B cell (primary cell): ENCODE measurements at regions not wholly inside any gene's neighbourhood (a gene's known extent, or its start where the extent isn't known, plus 50 kb on each side); places are given as distances from the start of the nearest gene placed in this dataset.
A peak's percentile ranks its signal among the peaks of the same experiment; 100 is the strongest.

Experiments used
- ATAC-seq: fragments of 200-7000 bp; cut with Tn5 transposase; one replicate; pipeline ENCODE4 v1.10.0; 2021; ENCODE audit warnings: low read depth, mild to moderate bottlenecking, moderate number of reproducible peaks, moderate library complexity
- CTCF ChIA-PET: fragments of 350-600 bp; sonication (Branson Sonifier 250); formaldehyde crosslinking; loops from one replicate; lab custom pipeline; 2021; ENCODE audit warnings: antibody characterized with exemption, inconsistent platforms; lab: Charles Lee
- POLR2A ChIA-PET: fragments of 350-600 bp; sonication (Branson Sonifier 250); formaldehyde crosslinking; loops from one replicate; lab custom pipeline; 2021; ENCODE audit warnings: antibody characterized with exemption; lab: Charles Lee
- DNase-seq: peaks from one replicate; pipeline ENCODE4 v3.0.0; 2013
- H2AFZ ChIP-seq: 2 replicates; pipeline ENCODE4 v1.6.1; 2012; ENCODE audit warnings: mild to moderate bottlenecking, low read depth, low read length; ENCODE audit not compliant: insufficient read depth, poor library complexity, severe bottlenecking
- H3K27ac ChIP-seq, 2 donors: 1 replicate in 1 of 2; 2 replicates in 1 of 2; pipeline ENCODE4 v1.5.1; 2012 to 2013; ENCODE audit warnings: low read length in 2 of 2, mild to moderate bottlenecking in 2 of 2, moderate library complexity in 1 of 2
- H3K27me3 ChIP-seq, 4 experiments: fragments of 200-600 bp in 1 of 4; sonication (generic) in 1 of 4; replicated peaks in 1 of 4; 1 replicate in 2 of 4; 2 replicates in 2 of 4; pipeline versions ENCODE4 v1.6.1 to v1.7.0; 2013 to 2016; ENCODE audit warnings: low read length in 3 of 4, mild to moderate bottlenecking in 2 of 4, mixed read lengths in 1 of 4, moderate library complexity in 1 of 4; ENCODE audit not compliant: insufficient read depth in 4 of 4, control insufficient read depth in 3 of 4; ENCODE audit errors: control extremely low read depth in 1 of 4
- H3K36me3 ChIP-seq, 2 experiments: replicated peaks in 1 of 2; 1 replicate in 1 of 2; 2 replicates in 1 of 2; pipeline versions ENCODE4 v1.6.1 to v1.7.1; 2013; ENCODE audit warnings: low read length in 1 of 2; ENCODE audit not compliant: insufficient read depth in 2 of 2, control insufficient read depth in 1 of 2; ENCODE audit errors: control extremely low read depth in 1 of 2, extremely low read depth in 1 of 2
- H3K4me1 ChIP-seq, 2 donors: fragments of 200-600 bp in 1 of 2; sonication (generic) in 1 of 2; 1 replicate in 1 of 2; 2 replicates in 1 of 2; pipeline versions ENCODE4 v1.5.1 to v1.6.1; 2013 to 2017; ENCODE audit warnings: low read length in 2 of 2; ENCODE audit not compliant: control insufficient read depth in 2 of 2, insufficient read depth in 2 of 2
- H3K4me2 ChIP-seq: replicated peaks from 2 replicates; pipeline ENCODE3; 2012; ENCODE audit warnings: mild to moderate bottlenecking, low read depth, low read length; ENCODE audit not compliant: poor library complexity, severe bottlenecking
- H3K4me3 ChIP-seq, 5 experiments: fragments of 200-600 bp in 1 of 5; sonication (generic) in 1 of 5; 1 replicate in 3 of 5; 2 replicates in 2 of 5; pipeline versions ENCODE4 v1.5.1 to v1.7.0; 2011 to 2016; ENCODE audit warnings: low read length in 4 of 5, mild to moderate bottlenecking in 4 of 5, low read depth in 2 of 5, control low read depth in 1 of 5, moderate library complexity in 1 of 5; ENCODE audit not compliant: insufficient read depth in 1 of 5; ENCODE audit errors: control extremely low read depth in 1 of 5, extremely low read depth in 1 of 5
- H3K79me2 ChIP-seq: fragments of 200-600 bp; sonication (generic); one replicate; pipeline ENCODE4 v1.6.0; 2016; ENCODE audit warnings: low read length; ENCODE audit not compliant: control insufficient read depth, insufficient read depth
- H3K9ac ChIP-seq: fragments of 200-600 bp; sonication (generic); 2 replicates; pipeline ENCODE4 v1.6.1; 2017; ENCODE audit warnings: mild to moderate bottlenecking, low read length, moderate library complexity
- H3K9me3 ChIP-seq, 3 donors: one replicate each; pipeline versions ENCODE4 v1.6.1 to v1.7.1; 2013; ENCODE audit warnings: low read length in 2 of 3; ENCODE audit not compliant: control insufficient read depth in 2 of 3, insufficient read depth in 1 of 3; ENCODE audit errors: control extremely low read depth in 1 of 3
- H4K20me1 ChIP-seq: 2 replicates; pipeline ENCODE4 v1.6.0; 2012; ENCODE audit warnings: mild to moderate bottlenecking, low read length; ENCODE audit not compliant: insufficient read depth, control insufficient read depth, poor library complexity, severe bottlenecking
- H3K27ac Mint-ChIP-seq: one replicate; pipeline ENCODE4 v1.8.0; 2021; ENCODE audit warnings: mixed read lengths
- H3K27me3 Mint-ChIP-seq: one replicate; pipeline ENCODE4 v1.8.0; 2021; ENCODE audit warnings: mixed read lengths
- H3K4me1 Mint-ChIP-seq: one replicate; pipeline ENCODE4 v1.8.0; 2021; ENCODE audit warnings: mixed read lengths
- H3K4me3 Mint-ChIP-seq: one replicate; pipeline ENCODE4 v1.8.0; 2021; ENCODE audit warnings: mixed read lengths
- H3K9me3 Mint-ChIP-seq: one replicate; pipeline ENCODE4 v1.8.0; 2022; ENCODE audit warnings: mixed read lengths; ENCODE audit not compliant: insufficient read depth
- CTCF ChIP-seq: fragments of 200-600 bp; IDR thresholded peaks from one replicate; pipeline ENCODE4 v1.8.0; 2022; ENCODE audit warnings: antibody characterized with exemption, mild to moderate bottlenecking
- EZH2 ChIP-seq: IDR thresholded peaks from 2 replicates; pipeline ENCODE4 v1.6.1; 2012; ENCODE audit warnings: borderline replicate concordance, low read depth, mild to moderate bottlenecking, moderate library complexity, low read length; ENCODE audit not compliant: insufficient read depth, poor library complexity, severe bottlenecking
- WGBS: methylation state at CpG from one replicate; pipeline ENCODE4 v1.1.5; 2013; ENCODE audit warnings: missing lambda C conversion rate; ENCODE audit not compliant: insufficient coverage; 5-methylcytosine and 5-hydroxymethylcytosine counted together
- intact Hi-C: fragments of 100-400 bp; cut with micrococcal nuclease; formaldehyde crosslinking; loops from one replicate; pipeline ENCODE4 v1.10.0; 2022

GRCh38 chr5:133870661-133871060 is 97.8 kb downstream of the C5orf15 start:
- TF ChIP-seq EZH2 (no peak), CTCF (no peak)
- Histone ChIP-seq H3K9ac (no peak overlapping the region), H3K4me1 (peaks cover 24 to 37% of the 10 kb centered on the region in 2 donors), H4K20me1 (no peaks in the 10 kb centered on the region), H3K4me3 (no peak overlapping the region), H3K9me3 (no peaks in the 10 kb centered on the region), H3K4me2 (no peak overlapping the region), H2AFZ (no peak overlapping the region), H3K36me3 (no peaks in the 10 kb centered on the region), H3K79me2 (no peaks in the 10 kb centered on the region), H3K27me3 (no peaks in the 10 kb centered on the region), H3K27ac (no peak overlapping the region)
- ATAC-seq (no peak), DNase-seq (no peak)
- intact Hi-C loops = no loop called here
- Mint-ChIP-seq H3K27me3 (no peaks in the 10 kb centered on the region), H3K4me3 (no peak overlapping the region), H3K27ac (no peak overlapping the region), H3K4me1 (peaks cover 20% of the 10 kb centered on the region), H3K9me3 (peaks cover 3% of the 10 kb centered on the region)
- ChIA-PET CTCF (interaction anchor here (0.8 to 4.7 kb wide), 19 partner anchors 9 to 760 kb away, joined by 3 to 33 read pairs (median 8); no protein-coding TSS in a partner anchor), POLR2A (no interaction called here)

GRCh38 chr5:133869519-133870335 is 98.7 kb downstream of the C5orf15 start:
- DNase-seq (no peak), ATAC-seq (no peak)
- intact Hi-C loops = loop anchor here (1.0 to 10.0 kb wide), 6 partner anchors 75 to 1482 kb away; no protein-coding TSS in a partner anchor
- H3K9ac ChIP-seq = no peak overlapping the region
- no peaks in the 10 kb centered on the region for H3K79me2 ChIP-seq
- H3K27ac ChIP-seq = no peak overlapping the region
- CTCF ChIA-PET = interaction anchor here (0.8 to 4.7 kb wide), 33 partner anchors 9 to 759 kb away, joined by 3 to 33 read pairs (median 6); partner anchors contain the start of gene C5orf15
- H3K4me2 ChIP-seq = peak overlapping the region; percentile 51
- peak overlapping the region; percentile 49 for H2AFZ ChIP-seq
- H4K20me1 ChIP-seq = no peaks in the 10 kb centered on the region
- POLR2A ChIA-PET = interaction anchor here (0.6 kb wide), 1 partner anchor 99 kb away, joined by 3 read pairs; the partner anchor contains the start of gene C5orf15
- H3K4me1 Mint-ChIP-seq = peaks cover 20% of the 10 kb centered on the region
- 86% methylated on average over 10 of the region's 13 CpGs for WGBS
- H3K27me3 ChIP-seq = no peaks in the 10 kb centered on the region
- TF ChIP-seq CTCF (peak; percentile 45), EZH2 (no peak)
- H3K9me3 Mint-ChIP-seq = no peaks in the 10 kb centered on the region
- H3K36me3 ChIP-seq = no peaks in the 10 kb centered on the region
- peaks cover 24 to 37% of the 10 kb centered on the region in 2 donors for H3K4me1 ChIP-seq
- H3K4me3 ChIP-seq = no peak overlapping the region
- no peaks in the 10 kb centered on the region for H3K9me3 ChIP-seq
- H3K4me3 Mint-ChIP-seq = no peak overlapping the region
- H3K27ac Mint-ChIP-seq = peak overlapping the region; percentile 12
- no peaks in the 10 kb centered on the region for H3K27me3 Mint-ChIP-seq
